ENCODE measurements at regions not wholly inside any gene's neighbourhood (a gene's known extent, or its start where the extent isn't known, plus 50 kb on each side); places are given as distances from the start of the nearest gene placed in this dataset.

DNA sequence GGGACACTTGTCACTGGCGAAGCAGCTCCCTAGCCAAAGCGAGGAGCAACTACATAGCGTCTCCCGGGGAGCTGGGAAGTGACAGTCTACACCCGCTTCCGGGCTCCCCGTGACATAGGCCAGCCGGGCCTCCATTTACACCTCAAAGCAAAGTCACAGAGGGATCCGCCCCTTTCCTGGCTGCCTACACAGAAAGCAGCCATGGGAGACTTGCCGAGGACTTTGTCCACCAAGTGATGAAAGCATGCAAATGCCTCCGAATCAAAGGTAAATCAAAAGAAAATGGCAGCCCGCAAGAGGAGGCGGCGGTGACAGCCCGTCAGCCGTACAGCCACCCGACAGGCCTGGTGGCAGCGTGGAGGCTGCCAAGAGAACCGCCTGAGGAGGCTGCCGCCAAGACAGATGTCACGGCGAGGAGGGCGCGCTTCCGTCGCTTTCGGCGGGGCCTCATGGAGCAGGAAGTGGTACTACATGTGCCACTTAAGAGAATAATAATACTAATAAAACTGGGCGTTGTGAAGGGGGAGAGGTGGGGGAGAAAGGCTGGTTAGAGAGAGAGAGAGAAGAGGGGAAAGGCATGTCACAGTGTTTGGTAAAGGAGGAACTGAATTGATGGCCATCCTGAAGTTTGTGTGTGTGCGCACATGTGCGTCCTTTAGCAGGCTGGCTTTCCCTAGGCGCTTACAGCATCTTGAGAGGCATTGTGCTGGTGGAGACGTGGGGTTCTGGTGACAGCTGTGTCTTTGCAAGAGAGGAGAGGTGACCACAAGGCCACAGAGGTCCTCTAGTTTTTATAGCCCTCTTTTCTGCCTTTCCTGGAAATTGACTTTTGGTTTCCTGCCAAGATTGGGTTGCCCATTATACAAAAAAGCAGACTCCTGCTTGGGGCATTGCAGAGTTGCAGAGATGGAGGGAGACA, 661.7 kb downstream of the VRK1 start:
- peak; percentile 49 to 76 (median 56) for DNase-seq (ENCODE audit: low read depth in 4 of 4, low spot score in 1 of 4)

DNA sequence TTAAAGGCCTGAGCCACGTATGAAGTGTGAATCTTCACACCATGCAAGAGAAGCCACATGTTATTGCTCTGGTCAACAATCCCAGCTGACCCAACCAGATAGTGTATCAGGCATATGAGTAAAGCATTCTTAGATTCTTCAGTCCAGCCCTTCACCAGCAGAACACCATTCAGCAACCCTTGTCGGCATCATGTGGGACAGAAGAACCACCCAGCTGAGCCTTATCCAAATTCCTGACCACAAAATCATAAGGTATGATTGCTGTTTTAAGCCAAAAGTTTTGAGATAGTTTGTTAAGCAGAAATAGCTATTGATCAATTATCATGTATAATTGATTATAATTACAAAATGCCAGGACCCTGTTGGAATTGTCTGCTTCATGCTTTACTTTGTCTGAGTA, 664.9 kb downstream of the VRK1 start:
- no peak for DNase-seq (ENCODE audit: low read depth in 4 of 4, low spot score in 1 of 4)

DNA sequence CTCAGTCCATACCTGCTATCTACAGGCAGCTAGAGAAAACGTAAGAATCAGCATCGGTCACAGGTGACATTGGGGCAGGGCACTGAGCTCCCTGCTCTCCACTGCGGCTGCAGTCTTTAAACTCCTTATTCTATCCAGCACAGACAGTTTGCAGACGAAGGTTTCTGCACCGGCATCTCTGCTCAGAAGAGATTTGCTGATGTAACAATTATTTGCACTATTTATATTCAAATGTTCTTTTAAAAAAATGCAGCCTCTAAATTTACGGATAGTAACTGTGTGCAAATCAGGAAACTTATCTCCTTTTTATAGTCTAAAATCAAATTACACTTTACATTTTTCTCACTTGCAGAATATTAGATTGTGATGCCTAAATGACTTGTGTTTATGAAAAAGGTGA, 671.0 kb downstream of the VRK1 start:
- no peak for DNase-seq (ENCODE audit: low read depth in 4 of 4, low spot score in 1 of 4)

DNA sequence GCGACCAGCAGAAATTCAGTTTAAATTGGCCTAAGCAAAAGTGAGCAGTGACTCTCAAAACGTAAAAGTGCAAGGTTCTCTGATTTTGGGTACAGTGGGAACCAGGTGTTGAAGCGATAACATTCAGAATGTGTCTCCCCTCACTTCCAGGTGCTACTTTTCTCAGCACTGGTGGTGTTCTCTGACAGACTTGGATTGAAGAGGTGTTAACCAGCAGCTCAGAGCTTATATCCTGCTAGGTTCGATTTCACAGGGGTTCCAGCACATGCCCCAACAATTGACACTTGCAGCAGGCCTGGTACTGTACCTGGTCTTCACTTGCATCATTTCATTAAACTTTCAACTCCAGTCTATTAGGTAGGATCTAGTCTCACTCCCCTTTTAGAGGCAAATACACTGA, 680.2 kb downstream of the VRK1 start:
- no peak for DNase-seq (ENCODE audit: low read depth in 4 of 4, low spot score in 1 of 4)

DNA sequence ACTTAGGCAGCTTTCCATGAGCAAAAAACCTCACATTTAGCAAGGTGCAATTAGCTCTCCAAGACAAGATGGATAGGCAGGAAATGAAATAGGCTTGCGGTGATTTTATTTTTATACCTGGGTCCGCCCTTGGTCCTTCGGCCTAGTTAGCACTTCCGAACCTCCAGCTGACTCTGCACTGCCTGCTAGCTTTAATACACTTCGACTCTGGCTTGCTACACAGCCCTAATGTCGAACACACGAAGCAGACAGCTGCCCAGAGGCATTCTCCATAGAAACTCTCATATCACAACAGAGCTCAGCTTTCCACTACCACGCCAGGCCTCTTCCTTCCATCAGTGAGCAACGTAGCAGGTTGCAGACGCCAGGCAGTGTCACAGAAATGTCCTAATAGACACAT, 688.0 kb downstream of the VRK1 start:
- DNase-seq (ENCODE audit: low read depth in 4 of 4, low spot score in 1 of 4), result no peak

- no peak for DNase-seq (ENCODE audit: low read depth in 4 of 4, low spot score in 1 of 4)
Measured at GRCh38 chr14:97486601-97487120, 689.5 kb downstream of the VRK1 start.

DNA sequence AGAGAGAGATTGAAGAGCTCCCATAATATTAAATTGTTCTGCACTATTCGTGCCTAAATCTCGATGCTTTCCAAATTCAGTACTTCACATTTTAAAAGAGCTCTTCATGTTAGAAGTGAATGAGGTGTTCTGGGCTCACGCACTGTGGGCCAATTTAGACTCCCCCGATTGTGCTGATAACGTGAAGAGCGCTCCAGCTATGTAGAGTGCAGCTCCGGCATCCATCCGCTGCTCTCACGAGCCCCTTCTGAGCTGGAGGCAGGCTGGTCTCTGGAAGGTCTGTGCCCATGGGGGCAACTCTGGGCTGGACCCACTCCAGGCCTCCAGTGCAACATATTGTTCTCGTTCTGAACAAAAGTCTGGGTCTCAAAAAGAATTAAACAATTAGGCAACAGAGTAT, 692.6 kb downstream of the VRK1 start:
- DNase-seq (ENCODE audit: low read depth in 4 of 4, low spot score in 1 of 4), result no peak

GRCh38 chr14:97490521-97491070, 693.4 kb downstream of the VRK1 start:
- DNase-seq (ENCODE audit: low read depth in 4 of 4, low spot score in 1 of 4), result no peak

GRCh38 chr14:97491697-97492096, 694.5 kb downstream of the VRK1 start:
- no peak for DNase-seq (ENCODE audit: low read depth in 4 of 4, low spot score in 1 of 4)

DNA sequence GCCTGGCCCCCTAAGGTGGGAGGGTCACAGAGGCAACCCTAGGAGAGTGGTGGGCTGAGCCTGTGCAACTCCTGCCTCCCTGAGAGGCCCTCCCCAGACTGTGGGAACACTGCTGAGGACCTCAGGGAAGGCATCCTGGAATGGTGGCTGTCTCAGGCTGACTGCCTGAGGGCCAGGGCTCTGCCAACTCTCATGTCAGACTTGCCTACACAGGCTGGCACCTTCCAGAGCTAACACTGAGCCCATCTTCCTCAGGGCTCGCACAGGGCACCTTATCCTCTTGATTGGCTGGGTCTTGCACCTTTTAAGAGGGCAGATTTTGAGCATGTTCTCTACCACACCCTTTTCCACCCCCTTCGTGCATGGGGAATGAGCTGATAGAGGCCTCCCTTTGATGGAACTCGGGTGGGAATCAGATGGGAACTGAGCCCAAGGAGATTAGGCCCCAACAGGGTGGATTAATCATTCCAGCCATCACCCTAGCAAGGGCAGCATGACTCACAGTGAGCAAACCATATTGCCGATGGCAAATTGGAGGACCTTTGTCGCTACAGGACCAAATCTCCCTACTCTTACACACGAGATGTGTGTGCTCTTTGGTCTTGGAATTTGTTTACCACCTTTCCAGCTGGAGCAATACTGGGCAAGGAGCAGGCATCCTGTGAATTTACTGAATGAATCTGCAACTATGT, 702.8 kb downstream of the VRK1 start:
- DNase-seq (ENCODE audit: low read depth in 4 of 4, low spot score in 1 of 4), result no peak

DNA sequence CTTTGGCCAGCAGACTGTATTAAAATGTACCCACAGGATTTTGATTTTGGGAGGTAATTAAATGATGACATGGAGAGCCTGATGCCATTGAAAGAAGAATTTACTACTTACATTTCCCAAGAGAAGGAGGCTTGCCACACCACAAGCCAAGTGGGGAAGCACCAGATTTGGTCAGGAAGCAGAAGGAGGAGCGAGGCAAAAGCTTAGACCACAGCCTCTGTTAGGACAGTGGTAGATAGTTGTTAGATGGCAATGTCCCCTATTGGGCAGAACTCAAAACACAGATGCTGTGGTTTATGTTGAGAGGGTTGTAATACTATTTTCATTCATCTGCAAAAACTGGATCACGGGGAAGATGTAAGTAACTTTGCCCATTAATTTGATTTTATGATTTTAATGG, 709.4 kb downstream of the VRK1 start:
- DNase-seq (ENCODE audit: low read depth in 4 of 4, low spot score in 1 of 4), result no peak

- no peak for DNase-seq (ENCODE audit: low read depth in 4 of 4, low spot score in 1 of 4)
Measured at GRCh38 chr14:97513891-97514290, 716.7 kb downstream of the VRK1 start.

DNA sequence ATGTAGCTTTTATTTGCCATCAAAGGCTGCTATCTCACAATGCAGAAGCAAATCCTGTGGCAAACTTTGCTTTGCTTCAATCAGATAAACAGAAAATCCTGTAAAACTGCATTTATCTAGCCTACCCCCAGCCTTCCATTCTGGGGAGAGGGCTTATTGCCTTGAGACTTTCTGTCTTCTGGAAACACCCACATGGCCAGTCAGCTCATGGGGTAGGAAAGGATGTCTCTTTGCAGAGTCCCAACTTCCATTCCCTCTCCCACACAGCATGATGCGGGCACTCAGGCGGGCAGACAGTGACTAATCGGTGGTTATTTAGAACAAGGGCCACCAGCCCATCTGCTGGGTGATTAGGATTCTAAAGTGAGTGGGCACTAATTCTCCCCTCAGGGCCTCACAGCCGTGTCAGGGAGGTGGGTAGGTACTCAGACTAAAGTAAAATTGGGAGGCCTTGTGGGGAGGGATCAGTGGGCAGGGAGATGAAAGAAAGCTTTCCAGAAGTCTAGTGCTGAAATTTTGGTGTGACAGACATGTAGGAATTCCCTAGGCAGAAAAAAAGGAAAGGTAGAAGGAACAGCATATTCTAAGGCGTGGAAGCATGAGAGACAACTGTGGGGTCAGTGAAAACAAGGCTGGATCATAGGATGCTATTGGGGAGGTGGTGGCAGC, 720.5 kb downstream of the VRK1 start:
- no peak for DNase-seq (ENCODE audit: low read depth in 4 of 4, low spot score in 1 of 4)

DNA sequence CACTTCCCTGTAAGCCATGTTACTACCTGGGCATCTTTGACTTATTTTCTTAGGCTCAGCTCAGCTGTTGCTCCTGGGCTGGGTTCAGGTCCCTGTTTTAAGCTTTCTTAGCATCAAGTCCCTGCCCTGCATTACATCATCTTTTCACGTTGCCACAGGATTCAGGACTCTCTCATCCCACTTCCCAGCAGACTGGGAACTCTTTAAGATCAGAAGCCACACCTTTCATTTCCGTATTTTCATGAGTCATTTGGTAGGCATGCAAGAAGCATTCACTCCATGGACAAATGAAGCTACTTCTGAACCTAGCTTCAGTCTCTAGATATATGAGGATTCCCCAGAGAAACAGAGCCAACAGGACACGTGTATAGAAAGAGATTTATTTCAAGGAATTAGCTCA, 726.8 kb downstream of the VRK1 start:
- DNase-seq (ENCODE audit: low read depth in 4 of 4, low spot score in 1 of 4), result no peak

DNA sequence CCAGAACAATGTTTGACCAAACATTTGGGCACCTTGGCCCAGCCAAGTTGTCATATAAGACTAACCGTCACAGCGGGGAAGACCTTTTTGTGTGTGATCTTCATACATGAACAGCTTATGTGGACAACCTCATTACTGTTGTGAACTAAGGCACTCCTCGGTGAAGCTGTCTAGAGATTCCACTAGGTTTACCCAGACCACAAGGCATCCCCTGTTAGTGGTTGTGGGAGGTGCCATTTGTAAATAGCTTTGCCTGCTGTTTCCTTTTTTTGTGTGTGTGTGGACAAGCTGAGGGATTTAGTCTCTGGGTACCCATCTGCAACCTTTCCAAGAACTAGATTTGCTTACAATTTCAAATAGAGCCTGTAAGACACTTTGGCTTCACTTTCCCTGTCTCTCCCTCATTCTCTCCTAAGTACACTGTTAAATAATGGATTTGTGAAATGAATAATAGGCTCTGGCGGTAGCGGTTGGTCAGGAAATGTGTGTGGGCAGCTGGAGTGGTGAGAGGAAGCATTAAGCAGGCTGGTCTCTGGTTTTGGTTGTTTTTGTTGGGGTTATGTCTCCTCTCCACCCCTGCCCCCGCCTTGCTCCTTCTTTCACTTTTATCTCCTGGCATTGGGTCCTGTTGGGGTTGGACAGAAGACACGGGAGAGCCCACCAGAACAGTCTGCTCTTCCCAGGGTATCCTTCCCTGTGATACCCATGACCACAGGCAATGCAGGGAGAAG, 727.6 kb downstream of the VRK1 start:
- no peak for DNase-seq (ENCODE audit: low read depth in 4 of 4, low spot score in 1 of 4)

GRCh38 chr14:97527993-97528392, 730.8 kb downstream of the VRK1 start:
- no peak for DNase-seq (ENCODE audit: low read depth in 4 of 4, low spot score in 1 of 4)

DNA sequence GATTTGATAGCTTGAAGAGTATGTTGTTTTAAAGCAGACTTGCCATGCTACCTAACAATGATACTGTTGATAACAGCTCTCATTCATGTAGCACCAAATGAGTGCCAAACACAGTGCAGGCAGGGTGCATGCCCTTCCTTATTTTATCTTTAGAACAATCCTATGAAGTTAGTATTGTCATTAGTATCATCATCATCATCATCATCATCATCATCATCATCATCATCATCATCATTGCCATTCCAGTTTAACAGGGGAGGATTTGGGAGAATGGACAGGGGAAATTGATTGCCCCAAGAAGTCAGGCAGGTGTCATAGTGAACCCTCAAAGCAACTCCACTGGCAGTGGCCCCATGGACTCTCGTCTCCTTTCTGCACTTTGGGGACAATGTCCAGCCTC, 734.9 kb downstream of the VRK1 start:
- no peak for DNase-seq (ENCODE audit: low read depth in 4 of 4, low spot score in 1 of 4)

DNA sequence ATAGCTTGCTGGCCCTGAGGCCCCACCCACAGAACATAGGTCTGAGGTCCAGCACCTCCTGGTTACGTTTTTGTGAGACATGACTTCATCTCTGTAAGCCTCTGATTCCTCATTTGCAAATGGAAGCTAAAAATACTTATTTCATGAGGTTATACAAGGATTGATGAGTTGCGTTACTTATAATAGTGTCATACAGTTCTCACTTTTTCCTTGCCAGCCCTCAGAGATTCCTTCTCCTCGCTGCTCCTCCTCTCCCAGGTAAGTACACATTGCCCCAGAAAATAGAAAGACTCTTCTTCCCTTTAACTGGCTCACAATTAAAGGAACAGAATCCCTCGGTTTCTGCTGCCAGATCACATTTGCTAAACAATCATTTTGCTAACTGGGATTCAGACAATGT, 739.2 kb downstream of the VRK1 start:
- no peak for DNase-seq (ENCODE audit: low read depth in 4 of 4, low spot score in 1 of 4)

DNA sequence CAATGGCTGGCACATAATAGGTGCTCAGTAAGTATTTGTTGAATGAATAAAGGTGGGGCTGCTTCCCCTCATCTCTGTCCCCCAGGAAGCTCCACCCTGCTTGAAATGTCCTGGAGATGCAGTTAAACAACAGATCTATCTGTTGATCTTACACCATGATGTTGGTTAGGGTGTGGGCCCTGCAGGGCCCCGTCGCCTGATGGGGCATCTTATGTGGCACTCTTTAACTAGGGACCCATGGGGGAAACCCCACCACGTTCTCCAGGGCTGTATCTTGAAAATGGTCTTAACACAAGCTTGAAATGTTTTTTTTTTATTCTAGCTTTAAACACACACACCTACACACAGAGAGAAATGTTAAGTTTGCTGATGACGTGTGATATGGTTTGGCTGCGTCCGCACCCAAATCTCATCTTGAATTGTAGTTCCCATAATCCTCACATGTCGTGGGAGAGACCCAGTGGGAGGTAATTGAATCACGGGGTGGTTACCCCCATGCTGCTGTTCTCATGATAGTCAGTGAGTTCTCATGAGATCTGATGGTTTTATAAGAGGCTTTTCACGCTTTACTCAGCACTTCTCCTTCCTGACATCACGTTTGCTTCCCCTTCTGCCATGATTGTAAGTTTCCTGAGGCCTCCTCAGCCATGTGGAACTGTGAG, 741.7 kb downstream of the VRK1 start:
- DNase-seq (ENCODE audit: low read depth in 4 of 4, low spot score in 1 of 4), result no peak

DNA sequence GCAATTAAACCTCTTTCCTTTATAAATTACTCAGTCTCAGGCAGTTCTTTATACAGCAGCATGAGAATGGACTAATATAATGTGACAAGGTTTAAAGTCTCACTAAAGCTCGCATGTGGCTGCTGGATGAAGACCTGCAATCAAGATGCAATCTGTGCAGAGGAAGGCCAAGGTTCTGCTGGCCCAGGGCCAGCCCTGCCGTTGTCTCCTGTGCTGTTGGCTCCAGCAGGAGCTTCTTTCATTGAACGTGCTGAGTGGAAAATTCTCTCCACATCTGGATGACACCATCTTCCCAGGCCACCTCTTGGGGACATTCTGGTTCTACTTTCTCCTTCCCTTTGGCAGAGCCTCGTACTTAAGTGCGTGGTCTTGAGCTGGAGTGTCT, 742.2 kb downstream of the VRK1 start:
- DNase-seq (ENCODE audit: low read depth in 4 of 4, low spot score in 1 of 4), result no peak
